CD4-positive, alpha-beta T cell treated with Interleukin-10 for 1 hour (primary cell): ENCODE measurements at regions not wholly inside any gene's neighbourhood (a gene's known extent, or its start where the extent isn't known, plus 50 kb on each side); places are given as distances from the start of the nearest gene placed in this dataset.
"Not testable (repeated sequence)": the region's sequence is repeated elsewhere in the genome, so short reads cannot be mapped to it uniquely, and the experiment has no call there.

ENCODE experiments used
- DNase-seq: peaks from one replicate; pipeline ENCODE4 v3.0.0-alpha.2; 2020

GRCh38 chr15:20260650-20261049 is 280.9 kb downstream of the GOLGA6L6 start:
- not testable (repeated sequence) for DNase-seq

- not testable (repeated sequence) for DNase-seq
Measured at GRCh38 chr15:20259559-20260190, 281.9 kb downstream of the GOLGA6L6 start.

GRCh38 chr15:20256394-20256793 is 285.2 kb downstream of the GOLGA6L6 start:
- DNase-seq = not testable (repeated sequence)

- not testable (repeated sequence) for DNase-seq
Measured at GRCh38 chr15:20255641-20256040, 286.0 kb downstream of the GOLGA6L6 start.

- DNase-seq = not testable (repeated sequence)
Measured at GRCh38 chr15:20253047-20253615, 288.5 kb downstream of the GOLGA6L6 start.

GRCh38 chr15:20252040-20252439 is 289.6 kb downstream of the GOLGA6L6 start:
- DNase-seq = not testable (repeated sequence)

GRCh38 chr15:20251214-20252005 is 290.2 kb downstream of the GOLGA6L6 start:
- not testable (repeated sequence) for DNase-seq

GRCh38 chr15:20250206-20250605 is 291.4 kb downstream of the GOLGA6L6 start:
- not testable (repeated sequence) for DNase-seq

GRCh38 chr15:20249677-20249970 is 292.0 kb downstream of the GOLGA6L6 start:
- DNase-seq = peak; percentile 4

- DNase-seq = not testable (repeated sequence)
Measured at GRCh38 chr15:20248434-20248833, 293.2 kb downstream of the GOLGA6L6 start.

- DNase-seq = not testable (repeated sequence)
Measured at GRCh38 chr15:20247137-20247536, 294.5 kb downstream of the GOLGA6L6 start.

GRCh38 chr15:20246624-20247023 is 295.0 kb downstream of the GOLGA6L6 start:
- DNase-seq = not testable (repeated sequence)

GRCh38 chr15:20245856-20246255 is 295.7 kb downstream of the GOLGA6L6 start:
- DNase-seq = not testable (repeated sequence)

- DNase-seq = not testable (repeated sequence)
Measured at GRCh38 chr15:20244792-20245191, 296.8 kb downstream of the GOLGA6L6 start.

- not testable (repeated sequence) for DNase-seq
Measured at GRCh38 chr15:20243486-20244240, 297.9 kb downstream of the GOLGA6L6 start.

GRCh38 chr15:20240366-20240917 is 301.2 kb downstream of the GOLGA6L6 start:
- not testable (repeated sequence) for DNase-seq

- not testable (repeated sequence) for DNase-seq
Measured at GRCh38 chr15:20239186-20239585, 302.4 kb downstream of the GOLGA6L6 start.

- DNase-seq = not testable (repeated sequence)
Measured at GRCh38 chr15:20237256-20238020, 304.2 kb downstream of the GOLGA6L6 start.

GRCh38 chr15:20235728-20236127 is 305.9 kb downstream of the GOLGA6L6 start:
- DNase-seq = not testable (repeated sequence)

GRCh38 chr15:20234006-20234540 is 307.5 kb downstream of the GOLGA6L6 start:
- DNase-seq = not testable (repeated sequence)

GRCh38 chr15:20232457-20232856 is 309.1 kb downstream of the GOLGA6L6 start:
- not testable (repeated sequence) for DNase-seq

GRCh38 chr15:20230656-20231055 is 310.9 kb downstream of the GOLGA6L6 start:
- DNase-seq = not testable (repeated sequence)
